Glutamatergic neuron (in vitro differentiated cells): ENCODE measurements at regions not wholly inside any gene's neighbourhood (a gene's known extent, or its start where the extent isn't known, plus 50 kb on each side); places are given as distances from the start of the nearest gene placed in this dataset.

ENCODE experiments used
- DNase-seq: peaks from one replicate; pipeline ENCODE4 v3.0.0; 2022
- H3K27ac Mint-ChIP-seq: one replicate; pipeline ENCODE4 v1.8.0; 2020; ENCODE audit warnings: mild to moderate bottlenecking, mixed read lengths, inconsistent platforms; ENCODE audit not compliant: unreplicated experiment
- H3K27me3 Mint-ChIP-seq: one replicate; pipeline ENCODE4 v1.8.0; 2020; ENCODE audit warnings: mild to moderate bottlenecking, moderate library complexity, mixed read lengths, inconsistent platforms; ENCODE audit not compliant: unreplicated experiment
- H3K36me3 Mint-ChIP-seq: one replicate; pipeline ENCODE4 v1.8.0; 2020; ENCODE audit warnings: mild to moderate bottlenecking, mixed read lengths, inconsistent platforms; ENCODE audit not compliant: unreplicated experiment
- H3K4me1 Mint-ChIP-seq: one replicate; pipeline ENCODE4 v1.8.0; 2020; ENCODE audit warnings: mild to moderate bottlenecking, low read depth, mixed read lengths, inconsistent platforms; ENCODE audit not compliant: unreplicated experiment
- H3K4me3 Mint-ChIP-seq: one replicate; pipeline ENCODE4 v1.8.0; 2020; ENCODE audit warnings: mild to moderate bottlenecking, mixed read lengths, inconsistent platforms; ENCODE audit not compliant: unreplicated experiment
- H3K9me3 Mint-ChIP-seq: one replicate; pipeline ENCODE4 v1.8.0; 2020; ENCODE audit warnings: mild to moderate bottlenecking, moderate library complexity, mixed read lengths, inconsistent platforms; ENCODE audit not compliant: unreplicated experiment
- CTCF ChIP-seq: fragments of 200-600 bp; sonication (generic); IDR thresholded peaks from one replicate; pipeline ENCODE4 v1.5.0; 2021; ENCODE audit not compliant: partially characterized antibody, unreplicated experiment

DNA sequence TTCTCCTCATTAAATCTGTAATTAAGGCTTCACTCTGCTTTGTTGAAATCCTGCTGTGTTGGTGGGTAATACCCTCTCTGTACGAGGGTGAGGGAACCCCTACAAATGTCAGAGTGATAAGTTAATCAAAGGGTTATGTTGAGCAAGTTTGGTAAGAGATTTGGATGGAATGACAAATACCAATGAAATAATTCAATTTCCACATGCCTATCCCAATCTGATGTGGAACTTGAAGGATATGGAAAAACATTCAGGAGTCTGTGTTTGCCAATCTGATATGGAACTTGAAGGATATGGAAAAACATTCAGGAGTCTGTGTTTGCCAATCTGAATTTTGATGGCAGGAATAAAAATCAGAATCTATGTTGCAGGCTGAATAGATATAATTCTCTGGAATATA lies 910.2 kb downstream of the TUSC7 start:
- Mint-ChIP-seq H3K4me1 (peaks cover 30% of the 10 kb centered on the region), H3K27me3 (peaks cover 2% of the 10 kb centered on the region), H3K36me3 (no peaks in the 10 kb centered on the region), H3K27ac (no peak overlapping the region), H3K4me3 (no peak overlapping the region), H3K9me3 (peaks cover 6% of the 10 kb centered on the region)
- DNase-seq, result no peak
- no peak for TF ChIP-seq CTCF

GRCh38 chr3:117622171-117622841 lies 912.7 kb downstream of the TUSC7 start:
- no peak for TF ChIP-seq CTCF
- Mint-ChIP-seq H3K27me3 (peaks cover 1% of the 10 kb centered on the region), H3K27ac (peak overlapping the region; percentile 92), H3K4me3 (peak overlapping the region; percentile 17), H3K4me1 (peaks cover 16% of the 10 kb centered on the region), H3K36me3 (no peaks in the 10 kb centered on the region), H3K9me3 (peaks cover 3% of the 10 kb centered on the region)
- DNase-seq, result no peak

DNA sequence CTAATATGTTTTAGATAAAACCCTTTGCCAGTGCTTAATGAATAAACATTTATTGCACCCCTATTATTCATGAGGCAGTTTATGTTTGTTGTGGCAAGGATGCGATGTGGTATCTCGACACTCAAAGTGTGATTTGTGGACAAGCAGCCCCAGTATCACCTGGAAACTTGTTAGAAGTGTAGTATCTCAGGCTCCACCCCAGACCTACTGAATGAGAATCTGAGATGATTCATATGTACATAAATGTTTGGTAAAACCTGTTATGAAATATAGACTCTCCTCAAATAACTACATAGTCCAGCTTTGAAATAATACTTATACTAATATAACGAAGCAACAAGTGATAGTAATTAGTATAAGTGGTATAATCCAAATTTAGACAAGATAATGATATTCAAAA lies 914.8 kb downstream of the TUSC7 start:
- H3K4me3 Mint-ChIP-seq, result no peak overlapping the region
- DNase-seq, result no peak
- H3K4me1 Mint-ChIP-seq, result peaks cover 29% of the 10 kb centered on the region
- TF ChIP-seq CTCF, result no peak
- H3K27ac Mint-ChIP-seq, result no peak overlapping the region
- H3K9me3 Mint-ChIP-seq, result peaks cover 3% of the 10 kb centered on the region
- no peaks in the 10 kb centered on the region for H3K36me3 Mint-ChIP-seq
- peaks cover 3% of the 10 kb centered on the region for H3K27me3 Mint-ChIP-seq

GRCh38 chr3:117625174-117625573 lies 915.6 kb downstream of the TUSC7 start:
- H3K36me3 Mint-ChIP-seq, result no peaks in the 10 kb centered on the region
- no peak overlapping the region for H3K27ac Mint-ChIP-seq
- H3K4me3 Mint-ChIP-seq, result no peak overlapping the region
- DNase-seq, result no peak
- H3K27me3 Mint-ChIP-seq, result peaks cover 3% of the 10 kb centered on the region
- H3K4me1 Mint-ChIP-seq, result peaks cover 34% of the 10 kb centered on the region
- no peak for TF ChIP-seq CTCF
- peaks cover 3% of the 10 kb centered on the region for H3K9me3 Mint-ChIP-seq

- DNase-seq, result no peak
- peaks cover 3% of the 10 kb centered on the region for H3K27me3 Mint-ChIP-seq
These were observed 917.0 kb downstream of the TUSC7 start for GRCh38 chr3:117626577-117626976.

More at GRCh38 chr3:117626577-117626976, 917.0 kb downstream of the TUSC7 start:
- Mint-ChIP-seq H3K4me1 (peaks cover 41% of the 10 kb centered on the region), H3K27ac (no peak overlapping the region), H3K36me3 (no peaks in the 10 kb centered on the region), H3K4me3 (no peak overlapping the region), H3K9me3 (peaks cover 3% of the 10 kb centered on the region)
- no peak for TF ChIP-seq CTCF
